ENCODE measurements at regions not wholly inside any gene's neighbourhood (a gene's known extent, or its start where the extent isn't known, plus 50 kb on each side); places are given as distances from the start of the nearest gene placed in this dataset.

- no peak for TF ChIP-seq NR2F1 (conservative IDR thresholded peaks at IDR 0.05)
- TF ChIP-seq BHLHE40 (IDR thresholded peaks at IDR 0.05; ENCODE audit: borderline replicate concordance in 1 of 2, low read depth in 2 of 2, low read length in 1 of 2): no peak
- TF ChIP-seq, protein P1, sequence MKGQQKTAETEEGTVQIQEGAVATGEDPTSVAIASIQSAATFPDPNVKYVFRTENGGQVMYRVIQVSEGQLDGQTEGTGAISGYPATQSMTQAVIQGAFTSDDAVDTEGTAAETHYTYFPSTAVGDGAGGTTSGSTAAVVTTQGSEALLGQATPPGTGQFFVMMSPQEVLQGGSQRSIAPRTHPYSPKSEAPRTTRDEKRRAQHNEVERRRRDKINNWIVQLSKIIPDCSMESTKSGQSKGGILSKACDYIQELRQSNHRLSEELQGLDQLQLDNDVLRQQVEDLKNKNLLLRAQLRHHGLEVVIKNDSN (IDR thresholded peaks at IDR 0.05; ENCODE audit: borderline replicate concordance, extremely low read length, insufficient read depth, low read depth, low read length): no peak
Observed at GRCh38 chr16:52729731-52730130, 182.8 kb upstream of the TOX3 start (continued).

DNA sequence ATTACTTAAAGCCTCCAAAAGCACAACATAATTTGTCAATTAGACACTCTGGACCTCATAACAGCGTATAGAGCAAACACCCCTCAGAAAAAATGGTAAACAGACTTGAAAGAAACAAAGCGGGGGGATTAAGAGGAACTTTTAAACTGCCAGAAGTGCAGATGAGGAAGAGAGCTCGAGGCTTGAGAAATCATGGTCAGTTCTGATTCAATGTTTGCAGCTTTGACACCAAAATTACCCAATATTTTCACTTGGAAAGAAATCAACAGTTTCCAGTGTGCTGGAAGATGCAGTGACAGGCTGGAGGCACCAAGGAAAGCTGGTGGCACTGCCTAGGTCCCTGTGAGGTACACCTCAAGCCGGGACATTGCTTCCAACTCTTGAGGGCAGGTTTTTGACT lies 180.9 kb upstream of the TOX3 start:
- no peak overlapping the region for H3K4me2 ChIP-seq (ENCODE audit: control insufficient read depth, insufficient read depth)
- 0% methylated on average over 4 of the region's 4 CpGs for WGBS (ENCODE audit: insufficient coverage, insufficient replicate concordance, low lambda C conversion rate, missing lambda C conversion rate)
- CTCF ChIA-PET: no interaction called here
- TF ChIP-seq SIX5 (IDR thresholded peaks at IDR 0.05; ENCODE audit: low read depth, low read length, severe bottlenecking) (no peak), MLLT1 (IDR thresholded peaks at IDR 0.05) (no peak), ZBTB33 (IDR thresholded peaks at IDR 0.05) (no peak), NR2C1 (IDR thresholded peaks at IDR 0.05) (no peak), ZNF217 (IDR thresholded peaks at IDR 0.05) (no peak), RELA (IDR thresholded peaks at IDR 0.05; ENCODE audit: borderline replicate concordance, partially characterized antibody) (no peak), ASH2L (IDR thresholded peaks at IDR 0.05; ENCODE audit: borderline replicate concordance, low read depth) (no peak), SUPT20H (IDR thresholded peaks at IDR 0.05; ENCODE audit: borderline replicate concordance, control insufficient read depth, low read depth, low read length) (no peak)
- TF ChIP-seq, protein P2, sequence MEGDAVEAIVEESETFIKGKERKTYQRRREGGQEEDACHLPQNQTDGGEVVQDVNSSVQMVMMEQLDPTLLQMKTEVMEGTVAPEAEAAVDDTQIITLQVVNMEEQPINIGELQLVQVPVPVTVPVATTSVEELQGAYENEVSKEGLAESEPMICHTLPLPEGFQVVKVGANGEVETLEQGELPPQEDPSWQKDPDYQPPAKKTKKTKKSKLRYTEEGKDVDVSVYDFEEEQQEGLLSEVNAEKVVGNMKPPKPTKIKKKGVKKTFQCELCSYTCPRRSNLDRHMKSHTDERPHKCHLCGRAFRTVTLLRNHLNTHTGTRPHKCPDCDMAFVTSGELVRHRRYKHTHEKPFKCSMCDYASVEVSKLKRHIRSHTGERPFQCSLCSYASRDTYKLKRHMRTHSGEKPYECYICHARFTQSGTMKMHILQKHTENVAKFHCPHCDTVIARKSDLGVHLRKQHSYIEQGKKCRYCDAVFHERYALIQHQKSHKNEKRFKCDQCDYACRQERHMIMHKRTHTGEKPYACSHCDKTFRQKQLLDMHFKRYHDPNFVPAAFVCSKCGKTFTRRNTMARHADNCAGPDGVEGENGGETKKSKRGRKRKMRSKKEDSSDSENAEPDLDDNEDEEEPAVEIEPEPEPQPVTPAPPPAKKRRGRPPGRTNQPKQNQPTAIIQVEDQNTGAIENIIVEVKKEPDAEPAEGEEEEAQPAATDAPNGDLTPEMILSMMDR (IDR thresholded peaks at IDR 0.05 in 2 of 3, conservative IDR thresholded peaks at IDR 0.05 in 1 of 3; ENCODE audit: control insufficient read depth in 2 of 3, extremely low read depth in 1 of 3, insufficient read depth in 1 of 3, low read depth in 3 of 3, low read length in 3 of 3): no peak
- TF ChIP-seq, protein P3, sequence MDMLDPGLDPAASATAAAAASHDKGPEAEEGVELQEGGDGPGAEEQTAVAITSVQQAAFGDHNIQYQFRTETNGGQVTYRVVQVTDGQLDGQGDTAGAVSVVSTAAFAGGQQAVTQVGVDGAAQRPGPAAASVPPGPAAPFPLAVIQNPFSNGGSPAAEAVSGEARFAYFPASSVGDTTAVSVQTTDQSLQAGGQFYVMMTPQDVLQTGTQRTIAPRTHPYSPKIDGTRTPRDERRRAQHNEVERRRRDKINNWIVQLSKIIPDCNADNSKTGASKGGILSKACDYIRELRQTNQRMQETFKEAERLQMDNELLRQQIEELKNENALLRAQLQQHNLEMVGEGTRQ (IDR thresholded peaks at IDR 0.05; ENCODE audit: borderline replicate concordance, low read depth, low read length): no peak
- TF ChIP-seq, protein P4, sequence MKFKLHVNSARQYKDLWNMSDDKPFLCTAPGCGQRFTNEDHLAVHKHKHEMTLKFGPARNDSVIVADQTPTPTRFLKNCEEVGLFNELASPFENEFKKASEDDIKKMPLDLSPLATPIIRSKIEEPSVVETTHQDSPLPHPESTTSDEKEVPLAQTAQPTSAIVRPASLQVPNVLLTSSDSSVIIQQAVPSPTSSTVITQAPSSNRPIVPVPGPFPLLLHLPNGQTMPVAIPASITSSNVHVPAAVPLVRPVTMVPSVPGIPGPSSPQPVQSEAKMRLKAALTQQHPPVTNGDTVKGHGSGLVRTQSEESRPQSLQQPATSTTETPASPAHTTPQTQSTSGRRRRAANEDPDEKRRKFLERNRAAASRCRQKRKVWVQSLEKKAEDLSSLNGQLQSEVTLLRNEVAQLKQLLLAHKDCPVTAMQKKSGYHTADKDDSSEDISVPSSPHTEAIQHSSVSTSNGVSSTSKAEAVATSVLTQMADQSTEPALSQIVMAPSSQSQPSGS (IDR thresholded peaks at IDR 0.05; ENCODE audit: low read length): no peak

More for the DNA sequence above, 180.9 kb upstream of the TOX3 start:
- no peak overlapping the region for H3K9ac ChIP-seq (ENCODE audit: control insufficient read depth, insufficient read depth, low read length)
- no peak overlapping the region for H2AFZ ChIP-seq (ENCODE audit: control insufficient read depth, low read depth, low read length)
- H3K27ac ChIP-seq (ENCODE audit: control insufficient read depth, insufficient read depth): no peak overlapping the region
- H3K36me3 ChIP-seq (ENCODE audit: control insufficient read depth in 2 of 2, insufficient read depth in 2 of 2, low read length in 1 of 2): no peaks in the 10 kb centered on the region
- ATAC-seq (no peak), FAIRE-seq (no peak), DNase-seq (ENCODE audit: low read depth, low spot score) (no peak)
- H4K20me1 ChIP-seq (ENCODE audit: control insufficient read depth, insufficient read depth): no peaks in the 10 kb centered on the region
- no peaks in the 10 kb centered on the region for H3K9me3 ChIP-seq (replicated peaks; ENCODE audit: control insufficient read depth, insufficient read depth, low read length)
- BruUV-seq (replicated peaks): no TSS peak
- no peaks in the 10 kb centered on the region for H3K27me3 ChIP-seq (replicated peaks in 1 of 2; ENCODE audit: control insufficient read depth in 2 of 2, insufficient read depth in 2 of 2, low read length in 1 of 2)
- intact Hi-C loops (cut with micrococcal nuclease; ENCODE audit: unreplicated experiment) (no loop called here), in situ Hi-C loops (cut with MboI) (no loop called here)
- ChIA-PET POLR2A (no interaction called here), RAD21 (ENCODE audit: unreplicated experiment) (no interaction called here), SMC1A (ENCODE audit: uncharacterized antibody, unreplicated experiment) (no interaction called here)
- H3K4me3 ChIP-seq: no peak overlapping the region
- no peaks in the 10 kb centered on the region for H3K4me1 ChIP-seq (ENCODE audit: control insufficient read depth, insufficient read depth, low read length)
- no peaks in the 10 kb centered on the region for H3K79me2 ChIP-seq (ENCODE audit: control insufficient read depth, insufficient read depth, low read length)

Measured in GM12878 (cell line).